ENCODE measurements at regions not wholly inside any gene's neighbourhood (a gene's known extent, or its start where the extent isn't known, plus 50 kb on each side); places are given as distances from the start of the nearest gene placed in this dataset.
A peak's percentile ranks its signal among the peaks of the same experiment; 100 is the strongest.
"Not testable (repeated sequence)": the region's sequence is repeated elsewhere in the genome, so short reads cannot be mapped to it uniquely, and the experiment has no call there.

DNA sequence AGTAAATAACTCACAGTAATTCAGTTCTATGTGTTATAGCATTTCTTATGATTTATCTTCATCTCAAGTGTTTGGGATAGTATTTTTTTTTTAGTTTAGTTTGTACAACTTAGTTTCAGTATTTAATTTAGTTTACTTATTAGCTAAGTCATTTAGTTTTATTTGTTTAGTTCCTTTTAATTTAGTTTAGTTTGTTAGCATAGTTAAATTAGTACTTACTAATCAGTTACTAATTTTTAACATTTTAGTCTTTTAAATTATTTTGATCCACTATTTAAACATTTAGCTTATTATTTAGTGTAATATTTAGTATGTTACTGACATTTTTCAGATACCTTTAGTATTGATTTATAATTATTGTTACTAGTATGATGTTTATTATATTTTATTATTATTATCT, 85.2 kb upstream of the SIPA1L2 start:
- DNase-seq (ENCODE audit: low read depth): no peak

DNA sequence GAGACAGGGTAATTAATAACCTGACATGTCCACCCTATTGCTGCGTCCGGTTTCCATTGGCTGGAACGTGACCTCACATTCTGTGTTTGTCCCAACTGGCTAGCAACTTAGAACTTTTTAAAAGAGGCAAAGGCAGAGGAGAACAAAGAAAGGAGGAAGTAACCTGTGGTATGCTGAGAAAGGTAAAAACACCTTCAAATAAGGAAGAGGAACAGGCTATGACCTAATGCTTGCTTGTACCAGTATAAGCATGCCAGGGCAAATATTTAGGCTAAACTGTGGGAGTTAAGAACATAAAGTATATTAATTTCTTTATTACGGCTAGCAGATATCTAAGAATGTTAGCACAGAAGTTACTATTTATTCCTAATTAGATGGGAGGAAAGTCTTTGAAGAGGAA, 87.3 kb upstream of the MAP10 start:
- not testable (repeated sequence) for DNase-seq (ENCODE audit: low read depth)

DNA sequence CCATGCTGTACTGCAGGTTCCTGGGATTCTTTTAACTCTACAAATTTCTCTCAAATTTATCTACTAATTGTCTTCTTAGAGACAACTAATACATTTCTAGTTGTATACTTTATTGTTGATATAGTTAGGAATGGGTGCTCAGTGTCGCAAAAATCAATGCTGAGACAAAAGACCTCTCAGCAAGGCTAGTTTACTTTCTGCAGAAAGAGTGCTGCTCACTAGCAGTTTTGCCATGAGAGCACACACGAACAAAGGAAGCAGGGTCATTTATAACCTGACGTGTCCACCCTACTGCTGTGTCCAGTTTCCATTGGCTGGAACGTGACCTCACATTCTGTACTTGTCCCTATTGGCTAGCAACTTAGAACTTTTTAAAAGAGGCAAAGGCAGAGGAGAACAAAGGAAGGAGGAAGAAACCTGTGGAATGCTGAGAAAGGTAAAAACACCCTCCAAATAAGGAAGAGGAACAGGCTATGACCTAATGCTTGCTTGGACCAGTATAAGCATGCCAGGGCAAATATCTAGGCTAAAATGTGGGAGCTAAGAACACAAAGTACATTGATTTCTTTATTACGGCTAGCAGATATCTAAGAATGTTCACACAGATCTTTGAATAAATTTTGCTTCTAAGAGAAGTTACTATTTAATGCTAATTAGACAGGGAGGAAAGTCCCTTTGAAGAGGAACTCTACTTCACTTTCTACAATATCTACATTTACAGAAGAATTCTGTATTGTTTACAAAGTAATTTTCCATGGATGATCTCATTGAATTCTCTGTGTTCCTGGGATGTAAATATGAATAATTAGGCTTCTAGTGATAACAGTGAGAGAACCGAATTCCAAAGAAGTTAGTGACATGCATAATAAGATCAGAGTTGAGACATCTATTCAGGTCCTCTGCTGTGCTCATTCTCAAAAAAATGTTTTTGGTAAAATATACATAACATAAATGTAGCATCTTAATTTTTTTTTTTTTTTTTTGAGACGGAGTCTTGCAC, 86.0 kb upstream of the MAP10 start:
- peak; percentile 61 for DNase-seq (ENCODE audit: low read depth)

DNA sequence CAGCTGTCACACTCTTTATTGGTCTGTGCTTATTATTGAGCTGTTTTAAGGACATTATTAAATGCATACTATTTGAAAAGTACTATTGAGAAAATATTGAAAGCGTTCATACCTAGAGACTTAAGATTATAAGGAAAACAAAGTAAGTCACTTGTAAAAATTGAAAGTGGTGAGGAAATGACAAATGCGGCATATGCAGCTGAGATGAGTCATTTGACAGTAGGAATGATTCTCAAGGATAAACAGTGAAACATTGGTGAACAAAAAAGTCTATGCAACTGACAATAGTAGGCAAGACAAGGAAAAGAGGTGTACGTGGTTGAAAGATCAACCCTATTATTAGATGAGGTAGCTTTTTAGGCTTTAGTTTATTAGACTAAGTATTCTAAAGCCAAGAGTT, 82.6 kb upstream of the MAP10 start:
- no peak for DNase-seq (ENCODE audit: low read depth)

DNA sequence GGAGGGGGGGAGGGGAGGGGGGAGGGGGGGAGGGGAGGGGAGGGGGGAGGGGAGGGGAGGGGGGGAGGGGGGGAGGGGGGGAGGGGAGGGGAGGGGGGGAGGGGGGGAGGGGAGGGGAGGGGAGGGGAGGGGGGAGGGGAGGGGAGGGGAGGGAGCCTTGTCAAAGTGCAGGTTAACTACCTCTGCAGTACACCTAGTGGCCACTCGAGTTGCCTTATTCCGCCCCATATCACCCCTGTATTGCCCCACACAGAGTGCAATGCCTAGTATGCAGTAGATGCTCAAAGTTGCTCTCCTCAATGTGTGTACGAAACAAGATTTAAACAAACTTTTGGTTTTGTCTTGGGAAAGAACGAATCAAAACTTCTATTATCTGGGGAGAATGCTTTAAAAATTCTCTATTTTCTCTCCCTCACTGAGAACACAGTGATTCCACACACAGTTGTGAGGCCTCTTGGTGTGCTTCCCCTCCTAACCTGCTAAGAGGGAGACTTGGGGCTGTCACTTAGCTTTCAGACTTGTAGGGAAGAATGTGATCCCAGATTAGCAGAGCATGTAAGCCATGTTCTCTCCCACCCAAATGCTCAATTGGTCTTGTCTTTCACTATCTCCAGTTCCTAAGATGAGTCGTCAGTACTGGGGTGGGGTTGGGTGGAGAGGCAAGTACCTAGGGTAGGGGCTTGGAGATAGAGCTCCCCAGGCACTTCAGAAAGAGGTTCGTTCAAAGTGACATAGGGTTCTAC, 79.7 kb upstream of the MAP10 start:
- no peak for DNase-seq (ENCODE audit: low read depth)

DNA sequence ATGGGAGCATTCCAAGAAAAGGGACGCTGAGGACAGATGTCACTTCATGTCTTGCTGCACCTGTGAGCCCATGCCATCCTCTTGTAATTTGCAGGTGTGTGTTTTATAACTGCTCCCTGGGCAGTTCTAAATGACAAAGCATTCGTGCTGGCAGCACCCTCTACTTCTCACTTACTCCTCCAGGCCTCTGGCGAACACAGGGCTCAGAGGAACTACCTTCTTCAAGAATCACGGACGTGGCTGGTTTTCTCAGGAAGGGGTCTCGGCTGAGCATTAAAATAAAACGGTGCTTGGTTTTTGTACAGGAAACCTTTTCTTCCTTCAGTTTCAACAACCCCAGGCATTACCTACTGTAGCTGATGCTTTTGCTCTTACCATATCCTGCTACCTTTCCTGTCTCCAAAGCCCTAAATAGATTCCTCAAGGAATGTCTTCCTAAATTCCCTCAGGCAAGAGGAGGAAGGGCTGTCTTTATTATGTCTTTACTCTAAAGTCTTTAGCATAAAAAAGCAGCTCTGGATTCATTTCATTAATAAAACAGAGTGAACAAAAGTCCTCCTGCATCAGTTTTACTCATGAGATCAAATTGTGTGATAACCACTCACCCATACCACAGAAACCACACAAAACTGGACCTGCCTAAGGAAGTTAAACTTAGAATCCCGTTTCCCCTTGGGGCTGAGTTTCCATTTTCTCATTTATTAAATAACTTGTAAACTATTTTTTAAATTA, 79.0 kb upstream of the MAP10 start:
- peak; percentile 38 for DNase-seq (ENCODE audit: low read depth)

DNA sequence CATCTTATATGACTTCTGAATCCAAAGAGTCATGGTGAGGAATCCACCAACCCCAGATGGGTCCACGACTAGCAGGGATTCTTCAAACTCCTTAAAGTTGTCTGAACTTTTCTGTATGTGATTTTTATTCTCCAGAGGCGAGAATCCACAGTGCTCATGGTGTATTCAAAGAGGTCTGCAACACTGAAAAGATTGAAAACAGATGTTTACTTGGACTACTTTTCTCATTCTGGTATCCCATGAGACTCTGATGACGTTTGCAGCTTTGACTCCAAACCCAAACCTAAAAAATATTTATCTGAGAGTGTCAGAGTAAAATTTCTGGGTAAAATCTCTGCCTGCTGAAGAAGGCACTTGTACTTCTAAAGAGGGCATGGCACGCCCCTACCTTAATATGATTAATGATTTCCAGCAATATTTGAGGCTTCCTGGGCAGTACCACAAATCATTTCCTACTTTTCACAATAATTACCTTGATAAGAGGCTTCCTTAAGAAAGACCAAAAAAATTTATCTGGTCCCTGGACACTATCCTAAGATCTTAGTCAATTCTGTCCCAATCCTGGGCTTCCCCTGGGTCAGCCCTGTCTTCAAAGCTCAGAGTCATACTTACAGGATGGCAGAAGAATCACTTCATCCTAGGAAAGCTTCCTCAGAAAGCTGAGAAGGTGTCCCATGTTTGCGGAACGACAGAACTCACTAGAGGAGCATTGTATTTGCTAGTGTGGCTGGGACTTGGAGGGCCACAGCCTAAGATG, 76.5 kb upstream of the MAP10 start:
- no peak for DNase-seq (ENCODE audit: low read depth)

DNA sequence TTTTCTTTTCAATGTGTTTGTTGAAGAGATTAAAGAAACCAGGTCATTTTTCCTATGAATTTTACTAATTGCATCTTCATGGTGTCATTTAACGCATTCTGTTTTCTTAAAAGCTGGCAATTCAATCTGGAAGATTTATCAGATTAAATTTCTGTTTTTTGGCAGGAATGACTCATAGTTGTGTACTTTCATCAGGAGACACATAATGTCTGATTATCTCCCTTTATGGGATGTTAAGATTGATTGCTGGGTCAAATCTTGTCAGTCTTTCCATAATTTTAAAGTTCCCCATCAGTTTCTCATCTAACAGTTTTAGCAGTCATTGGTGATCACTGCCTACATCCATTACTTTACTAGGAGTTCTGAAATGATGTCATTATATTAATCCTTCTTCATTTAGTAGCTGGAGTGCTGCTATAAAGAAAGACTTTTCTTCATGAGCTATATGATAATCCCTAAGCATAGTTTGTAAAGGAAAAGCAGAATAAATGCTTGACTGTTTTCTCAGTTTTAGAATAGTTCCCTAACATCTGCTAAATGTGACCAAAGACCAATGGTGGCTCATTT, 72.8 kb upstream of the MAP10 start:
- no peak for DNase-seq (ENCODE audit: low read depth)

DNA sequence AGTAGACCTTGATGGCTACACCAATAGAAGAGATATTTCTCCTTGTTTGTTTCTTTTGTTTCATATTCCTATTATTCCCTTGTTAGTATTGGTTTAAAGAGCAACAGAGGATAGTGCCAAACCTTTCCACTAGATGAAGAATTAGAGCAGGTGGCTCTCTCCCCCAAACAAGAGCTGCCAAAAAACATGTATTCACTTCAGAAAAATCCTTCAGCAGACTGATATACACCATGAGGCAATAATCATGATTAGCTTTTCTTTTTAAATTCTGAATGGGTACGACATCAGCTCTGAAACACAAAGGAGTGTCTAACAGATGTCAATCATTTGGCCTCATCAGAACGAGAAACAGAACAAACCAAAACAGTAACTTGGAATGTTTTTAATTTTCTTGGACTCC, 67.3 kb upstream of the MAP10 start:
- DNase-seq (ENCODE audit: low read depth): no peak

DNA sequence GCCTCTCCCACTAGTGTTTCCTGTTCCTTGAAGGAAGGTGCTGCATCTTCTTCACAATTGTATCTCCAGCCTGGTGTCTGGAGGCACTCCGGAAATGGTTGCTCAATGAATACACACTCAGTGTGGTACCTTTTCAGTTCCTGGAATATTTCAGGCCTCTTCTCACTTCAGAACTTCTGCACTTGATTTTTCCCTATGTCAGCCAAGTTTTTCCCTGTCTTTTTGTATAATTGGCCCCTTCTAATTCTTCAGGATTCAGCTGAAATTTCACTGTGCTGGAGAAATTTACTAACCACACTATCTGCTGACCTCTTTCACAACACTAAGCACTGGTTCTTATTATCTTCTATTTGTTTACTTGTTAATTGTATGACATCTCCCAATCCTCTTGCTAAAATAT, 61.2 kb upstream of the MAP10 start:
- peak; percentile 15 for DNase-seq (ENCODE audit: low read depth)

DNA sequence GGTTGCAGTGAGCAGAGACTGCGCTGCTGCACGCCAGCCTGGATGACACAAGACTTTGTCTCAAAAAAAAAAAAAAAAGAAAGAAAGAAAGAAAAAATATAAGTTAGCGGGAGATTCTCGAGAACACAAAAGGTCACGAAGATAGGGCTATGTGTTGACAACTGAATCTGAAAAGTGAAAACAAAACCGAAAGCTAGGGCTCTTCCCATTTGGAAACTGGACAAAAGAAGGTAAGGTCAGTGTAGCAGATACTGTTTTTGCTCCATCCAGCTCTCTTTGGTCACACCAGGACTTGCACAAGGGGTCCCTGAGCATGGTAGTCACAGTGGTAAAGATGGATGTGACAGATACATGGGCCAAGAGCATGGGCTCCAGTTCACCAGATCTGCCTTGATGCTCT, 60.4 kb upstream of the MAP10 start:
- no peak for DNase-seq (ENCODE audit: low read depth)

DNA sequence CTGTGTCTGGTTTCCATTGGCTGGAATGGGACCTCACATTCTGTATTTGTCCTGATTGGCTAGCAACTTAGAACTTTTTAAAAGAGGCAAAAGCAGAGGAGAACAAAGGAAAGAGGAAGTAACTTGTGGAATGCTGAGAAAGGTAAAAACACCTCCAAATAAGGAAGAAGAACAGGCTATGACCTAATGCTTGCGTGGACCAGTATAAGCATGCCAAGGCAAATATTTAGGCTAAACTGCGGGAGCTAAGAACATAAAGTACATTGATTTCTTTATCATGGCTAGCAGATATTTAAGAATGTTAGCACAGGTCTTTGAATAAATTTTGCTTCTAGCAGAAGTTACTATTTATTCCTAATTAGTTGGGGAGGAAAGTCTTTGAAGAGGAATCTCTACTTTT, 59.5 kb upstream of the MAP10 start:
- DNase-seq (ENCODE audit: low read depth): not testable (repeated sequence)

DNA sequence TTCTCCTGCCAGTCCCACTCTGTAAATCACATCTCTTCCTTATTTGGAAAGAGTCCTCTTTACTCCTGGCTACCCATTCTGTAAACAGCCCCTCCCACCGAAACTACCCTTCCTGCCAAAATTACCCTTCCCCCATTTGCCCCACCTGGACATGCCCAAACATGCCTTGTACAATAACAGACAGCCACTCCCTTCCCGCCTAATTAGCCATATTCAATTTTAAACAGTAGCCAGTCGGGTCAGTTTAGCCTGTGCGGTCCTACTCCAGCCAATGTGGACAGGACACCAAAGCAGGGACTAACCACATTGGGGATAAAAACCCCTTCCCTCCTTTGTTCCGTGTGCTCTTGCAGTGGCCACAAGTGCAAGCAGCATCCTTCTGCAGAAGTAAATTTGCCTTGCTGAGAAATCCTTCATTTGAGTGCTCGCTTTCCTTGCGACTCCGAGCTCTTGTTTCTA, 56.3 kb upstream of the MAP10 start:
- DNase-seq (ENCODE audit: low read depth): no peak

DNA sequence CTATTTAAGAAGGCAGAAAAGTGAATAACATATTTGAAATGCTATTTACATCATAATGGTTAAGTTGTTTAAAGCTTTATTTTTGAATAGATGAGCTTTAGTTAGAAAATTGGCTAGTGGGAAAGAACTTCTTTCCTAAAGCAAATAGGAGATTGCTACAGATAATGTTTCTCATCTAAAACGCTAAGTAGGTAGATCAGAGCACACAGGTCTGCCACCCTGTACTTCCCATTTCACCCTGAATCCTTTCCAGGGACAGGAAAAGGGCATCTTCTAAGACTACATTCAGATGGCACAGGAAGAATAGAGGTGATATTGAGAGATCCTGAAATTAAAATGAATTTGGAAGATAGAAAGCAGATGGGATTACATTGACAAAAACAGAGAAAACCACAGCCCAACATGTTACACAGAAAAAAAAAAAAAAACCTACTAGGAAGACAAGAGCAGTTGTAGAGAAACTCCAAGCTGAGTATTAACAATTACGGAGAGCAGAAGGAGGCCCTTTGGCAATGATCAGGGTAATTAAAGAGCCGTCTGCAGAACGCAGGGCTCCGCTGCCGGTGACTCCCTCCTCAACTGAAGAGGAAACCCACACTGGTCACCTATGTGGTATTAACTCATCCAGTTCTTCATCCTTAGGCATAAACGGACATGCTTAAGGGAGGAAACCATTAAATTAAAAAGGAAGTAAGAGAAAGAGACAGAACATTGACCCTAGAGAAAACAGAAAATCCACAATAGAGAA, 53.6 kb upstream of the MAP10 start:
- no peak for DNase-seq (ENCODE audit: low read depth)

DNA sequence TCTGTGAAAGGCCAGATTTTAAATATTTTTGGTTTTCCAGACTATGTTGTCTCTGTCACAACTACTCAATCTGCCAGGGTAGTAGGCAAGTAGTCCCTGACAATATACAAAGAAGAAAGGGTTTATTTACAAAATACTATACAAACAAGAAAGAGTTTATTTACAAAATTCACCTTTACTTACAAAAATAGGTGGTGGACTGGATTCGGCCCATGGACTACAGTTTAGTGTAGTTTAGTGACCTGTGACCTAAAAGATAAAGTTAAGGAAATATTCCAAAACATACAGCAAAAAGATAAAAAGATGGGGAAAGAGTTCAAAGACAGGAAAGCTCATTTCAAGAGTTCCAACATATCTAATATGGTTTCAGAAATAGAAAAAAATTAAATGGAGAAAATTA, 52.9 kb upstream of the MAP10 start:
- DNase-seq (ENCODE audit: low read depth): no peak

DNA sequence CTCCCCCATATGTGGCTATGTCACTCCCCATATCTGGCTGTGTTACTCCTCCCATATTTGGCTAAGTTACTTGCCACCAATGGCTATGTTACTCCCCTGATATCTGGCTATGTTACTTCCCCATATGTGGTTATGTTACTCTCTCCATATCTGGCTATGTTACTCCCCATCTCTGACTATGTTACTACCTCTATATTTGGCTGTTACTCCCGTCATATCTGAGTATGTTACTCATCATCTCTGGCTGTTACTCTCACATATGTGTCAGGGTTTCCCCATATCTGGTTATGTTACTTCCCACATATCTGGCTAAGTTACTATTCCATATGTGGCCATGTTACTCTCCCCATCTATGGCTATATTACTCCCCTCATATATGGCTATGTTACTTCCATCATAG, 50.3 kb upstream of the MAP10 start:
- no peak for DNase-seq (ENCODE audit: low read depth)

Data from amniotic epithelial cell (primary cell).